ENCODE measurements at regions not wholly inside any gene's neighbourhood (a gene's known extent, or its start where the extent isn't known, plus 50 kb on each side); places are given as distances from the start of the nearest gene placed in this dataset.
A peak's percentile ranks its signal among the peaks of the same experiment; 100 is the strongest.

DNA sequence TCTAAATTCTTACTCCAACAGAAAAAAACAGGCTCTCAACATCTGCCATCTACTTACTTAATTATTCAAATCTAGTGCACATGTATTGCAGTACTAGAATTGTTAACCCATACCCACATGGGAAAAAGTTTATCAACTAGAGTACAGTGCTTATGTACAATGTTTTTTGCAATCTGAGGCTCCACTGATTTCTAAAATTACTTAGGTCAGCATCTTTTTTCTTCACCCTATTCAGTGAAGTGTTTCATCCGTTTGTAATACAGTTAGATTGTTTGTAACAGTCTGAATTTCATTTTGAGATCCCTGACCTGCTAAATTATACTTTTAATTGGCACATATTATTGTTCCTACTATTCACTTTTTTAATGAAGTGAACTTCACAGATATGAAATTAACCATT lies 402.2 kb downstream of the FOXA2 start:
- TF ChIP-seq, protein P1, sequence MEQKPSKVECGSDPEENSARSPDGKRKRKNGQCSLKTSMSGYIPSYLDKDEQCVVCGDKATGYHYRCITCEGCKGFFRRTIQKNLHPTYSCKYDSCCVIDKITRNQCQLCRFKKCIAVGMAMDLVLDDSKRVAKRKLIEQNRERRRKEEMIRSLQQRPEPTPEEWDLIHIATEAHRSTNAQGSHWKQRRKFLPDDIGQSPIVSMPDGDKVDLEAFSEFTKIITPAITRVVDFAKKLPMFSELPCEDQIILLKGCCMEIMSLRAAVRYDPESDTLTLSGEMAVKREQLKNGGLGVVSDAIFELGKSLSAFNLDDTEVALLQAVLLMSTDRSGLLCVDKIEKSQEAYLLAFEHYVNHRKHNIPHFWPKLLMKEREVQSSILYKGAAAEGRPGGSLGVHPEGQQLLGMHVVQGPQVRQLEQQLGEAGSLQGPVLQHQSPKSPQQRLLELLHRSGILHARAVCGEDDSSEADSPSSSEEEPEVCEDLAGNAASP (IDR thresholded peaks at IDR 0.05) = no peak
- TF ChIP-seq MAFF (IDR thresholded peaks at IDR 0.05; ENCODE audit: low read length) = peak; percentile 42; the same call in 1 of the 2 replicates
- peak; percentile 36; the same call in 1 of the 2 replicates for TF ChIP-seq ZNF316 (IDR thresholded peaks at IDR 0.05)
- TF ChIP-seq ZNF134 (CRISPR knock-in tag; conservative IDR thresholded peaks at IDR 0.05) = no peak
- no peak for TF ChIP-seq SRF (CRISPR knock-in tag; IDR thresholded peaks at IDR 0.05)
- TF ChIP-seq NFIC (IDR thresholded peaks at IDR 0.05) = no peak
- peak; percentile 15; the same call in 1 of the 2 replicates for TF ChIP-seq C11orf30 (IDR thresholded peaks at IDR 0.05; ENCODE audit: low read depth)
- TF ChIP-seq STAT5B (CRISPR knock-in tag; IDR thresholded peaks at IDR 0.05) = no peak
- TF ChIP-seq U2AF2 (optimal IDR thresholded peaks at IDR 0.05; ENCODE audit: low read depth, low read length) = no peak
- no peak for TF ChIP-seq ZFX (CRISPR knock-in tag; IDR thresholded peaks at IDR 0.05)
- TF ChIP-seq MAFK (IDR thresholded peaks at IDR 0.05; ENCODE audit: low read length) = peak; percentile 57; the same call in 1 of the 2 replicates
- Histone ChIP-seq H3K9me3 (replicated peaks; ENCODE audit: control insufficient read depth, insufficient read depth, low read depth, low read length) (no peaks in the 10 kb centered on the region), H3K79me2 (ENCODE audit: control insufficient read depth, insufficient read depth, low read length) (no peaks in the 10 kb centered on the region), H3K27me3 (ENCODE audit: control insufficient read depth in 2 of 2, insufficient read depth in 2 of 2, low read length in 2 of 2) (no peaks in the 10 kb centered on the region), H3K36me3 (ENCODE audit: control insufficient read depth, insufficient read depth, low read length) (no peaks in the 10 kb centered on the region), H2AFZ (ENCODE audit: low read depth, low read length) (no peak overlapping the region), H4K20me1 (replicated peaks; ENCODE audit: control insufficient read depth, insufficient read depth, low read length) (no peaks in the 10 kb centered on the region), H3K4me1 (replicated peaks in 1 of 2; ENCODE audit: control insufficient read depth in 2 of 2, insufficient read depth in 2 of 2, low read length in 2 of 2) (no peaks in the 10 kb centered on the region), H3K27ac (ENCODE audit: extremely low read depth, low read depth, low read length) (no peak overlapping the region), H3K9me1 (ENCODE audit: control insufficient read depth, insufficient read depth, low read length) (no peaks in the 10 kb centered on the region), H3K4me3 (no peak overlapping the region), H3K4me2 (ENCODE audit: insufficient read depth, low read length) (no peak overlapping the region), H3K9ac (ENCODE audit: insufficient read depth in 1 of 2, low read depth in 2 of 2, low read length in 2 of 2) (no peak overlapping the region)
- no peak for DNase-seq (ENCODE audit: extremely low read depth in 1 of 4, low spot score in 3 of 4)
- no TSS peak for BruUV-seq (replicated peaks)
- in situ Hi-C loops (cut with MboI) (no loop called here), intact Hi-C loops (cut with micrococcal nuclease) (no loop called here)
- no peak for FAIRE-seq
- POLR2A ChIA-PET = no interaction called here
- CTCF ChIA-PET (ENCODE audit: low intra/inter-chr PET ratio) = no interaction called here
- 0% methylated on average over 1 of the region's 1 CpG for WGBS (ENCODE audit: insufficient coverage, low coverage, missing lambda C conversion rate)
- no peak for ATAC-seq

Measured in K562 (cell line).